ENCODE measurements at regions not wholly inside any gene's neighbourhood (a gene's known extent, or its start where the extent isn't known, plus 50 kb on each side); places are given as distances from the start of the nearest gene placed in this dataset.
A peak's percentile ranks its signal among the peaks of the same experiment; 100 is the strongest.
"Not testable (repeated sequence)": the region's sequence is repeated elsewhere in the genome, so short reads cannot be mapped to it uniquely, and the experiment has no call there.

DNA sequence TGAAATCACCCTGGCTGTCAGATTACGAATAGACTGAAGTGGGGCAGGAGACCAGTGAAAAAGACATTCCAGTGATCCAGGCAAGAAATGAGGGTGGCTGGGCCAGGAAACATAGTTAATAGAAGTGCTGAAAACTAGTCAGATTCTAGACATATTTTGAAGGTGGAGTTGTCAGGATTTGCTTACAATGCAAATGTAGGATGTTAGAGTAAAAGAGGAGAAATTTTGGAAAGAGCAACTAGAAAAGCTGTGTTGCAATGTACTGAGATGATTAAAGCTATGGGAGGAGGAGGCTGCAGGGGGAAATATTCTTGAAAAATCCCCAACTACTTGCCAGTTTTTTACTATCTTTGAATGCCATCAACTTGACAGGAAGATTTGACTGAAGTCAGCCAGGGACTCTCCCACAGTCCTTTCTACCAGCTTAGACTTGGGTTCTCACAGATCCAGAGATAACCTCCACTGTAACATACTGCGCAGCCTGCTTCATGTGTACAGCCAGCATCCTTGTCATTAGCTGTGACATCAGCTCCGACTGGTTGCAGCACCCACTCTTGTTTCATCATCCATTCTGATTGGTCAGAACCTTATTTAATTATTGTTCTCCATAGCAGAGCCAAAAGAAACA, 109.7 kb downstream of the TSEN15 start:
- peak in 5 of 8 experiments; percentile 26 to 77 (median 56) for ATAC-seq (replicated peaks in 6 of 8)
- in situ Hi-C loops (cut with MboI; ENCODE audit: low pct_unique_long_range_greater_than_20kb in 2 of 9, low sequenced_read_pairs in 9 of 9, unreplicated experiment in 9 of 9) = no loop called here
- H3K27ac ChIP-seq = no peak overlapping the region
- 4 to 100% (median 85%) methylated on average over 1 to 3 of the region's 3 CpGs for WGBS, 10 experiments
- no peak overlapping the region for H3K4me3 ChIP-seq
- peaks cover 3 to 4% of the 10 kb centered on the region in 2 donors for H3K4me1 ChIP-seq (replicated peaks in 1 of 2)

DNA sequence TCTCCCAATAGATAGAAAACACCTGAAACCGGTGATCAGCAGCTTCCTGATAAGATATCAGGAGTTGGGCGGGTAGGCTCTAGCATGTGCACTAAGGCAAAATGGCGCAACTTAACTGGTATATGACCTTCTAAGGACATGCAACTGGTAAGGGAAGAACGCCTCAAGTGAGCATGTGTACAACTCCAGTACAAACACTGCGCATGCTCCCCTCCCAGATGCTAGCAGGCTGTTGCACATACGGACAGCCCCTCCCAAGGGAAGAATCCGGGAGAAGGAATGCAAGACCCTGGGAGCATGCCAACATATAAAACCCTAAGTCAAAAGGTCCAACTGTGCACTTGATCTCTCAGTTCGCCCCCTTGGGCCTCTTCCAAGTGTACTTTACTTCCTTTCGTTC, 110.8 kb downstream of the TSEN15 start:
- Histone ChIP-seq H3K4me3 (no peak overlapping the region), H3K27ac (no peak overlapping the region), H3K4me1 (replicated peaks in 1 of 2) (peaks cover 3 to 4% of the 10 kb centered on the region in 2 donors)
- in situ Hi-C loops (cut with MboI; ENCODE audit: low pct_unique_long_range_greater_than_20kb in 2 of 9, low sequenced_read_pairs in 9 of 9, unreplicated experiment in 9 of 9) = no loop called here
- peak in 1 of 8 experiments; percentile 18 for ATAC-seq (replicated peaks in 6 of 8)
- WGBS, 10 experiments = 36 to 96% (median 90%) methylated on average over 2 to 9 of the region's 9 CpGs

DNA sequence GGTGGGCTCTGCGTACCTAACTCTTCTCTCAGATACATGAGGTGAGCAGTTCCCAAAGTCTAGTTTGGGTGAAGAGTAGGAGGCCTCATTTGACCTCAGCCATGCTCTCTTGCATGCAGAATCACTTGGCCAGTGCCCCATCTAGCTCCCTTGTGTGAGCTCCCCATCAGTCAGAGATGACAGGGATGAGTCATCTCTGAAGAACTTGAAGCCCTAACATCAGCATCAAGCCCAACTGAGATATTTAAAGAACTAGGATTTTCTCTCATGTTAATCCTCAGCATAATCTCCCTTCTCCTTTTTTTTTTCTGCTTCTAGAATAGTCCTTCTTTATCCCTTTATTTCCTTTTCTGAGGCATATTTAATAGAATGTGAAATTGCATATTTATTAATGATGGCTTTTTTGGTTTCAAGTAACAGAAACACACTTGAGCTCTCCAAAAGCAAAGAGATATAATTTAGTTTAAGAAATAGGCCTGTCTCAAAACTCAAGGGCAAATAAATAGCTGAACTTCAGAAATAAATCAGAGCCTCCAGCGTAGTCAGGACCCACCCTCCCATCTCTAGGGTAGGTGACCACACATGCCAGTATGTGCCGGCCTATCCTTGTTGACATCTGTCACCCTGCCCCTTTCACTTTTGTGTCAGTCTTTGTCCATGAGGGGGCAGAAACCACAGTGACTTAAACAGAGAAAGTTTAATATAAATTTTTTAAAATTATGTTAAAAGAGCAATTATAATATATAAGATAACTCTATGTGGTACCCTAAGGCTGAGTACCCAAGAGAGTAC, 112.3 kb downstream of the TSEN15 start:
- ATAC-seq (replicated peaks in 6 of 8) = peak; percentile 24 to 99 (median 88)
- H3K4me1 ChIP-seq (replicated peaks in 1 of 2) = peaks cover 3 to 4% of the 10 kb centered on the region in 2 donors
- H3K4me3 ChIP-seq = no peak overlapping the region
- WGBS, 10 experiments = 53 to 100% (median 89%) methylated on average over 1 to 3 of the region's 3 CpGs; no CpG with 5 or more reads in 1 of the 10 experiments
- H3K27ac ChIP-seq = no peak overlapping the region
- in situ Hi-C loops (cut with MboI; ENCODE audit: low pct_unique_long_range_greater_than_20kb in 2 of 9, low sequenced_read_pairs in 9 of 9, unreplicated experiment in 9 of 9) = no loop called here

DNA sequence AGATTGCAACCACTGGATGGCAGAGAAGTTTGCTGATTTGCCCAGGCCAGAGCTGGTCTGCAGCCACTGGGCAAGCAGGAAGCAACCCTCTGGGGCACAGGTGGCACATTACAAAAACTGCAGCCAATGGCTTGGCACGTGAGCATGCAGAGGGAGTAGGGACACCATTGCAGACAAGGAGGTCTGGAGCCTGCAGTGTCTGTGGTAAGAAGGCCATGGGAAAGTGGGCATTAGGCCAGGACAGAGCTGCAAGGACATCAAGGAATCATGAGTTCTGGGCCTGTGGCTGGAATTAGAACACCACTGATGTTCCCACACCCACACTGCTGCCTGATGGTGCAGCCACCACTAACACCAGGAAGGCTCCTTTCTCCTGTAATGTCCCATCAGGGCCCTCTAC, 113.0 kb downstream of the TSEN15 start:
- in situ Hi-C loops (cut with MboI; ENCODE audit: low pct_unique_long_range_greater_than_20kb in 2 of 9, low sequenced_read_pairs in 9 of 9, unreplicated experiment in 9 of 9) = no loop called here
- ATAC-seq (replicated peaks in 6 of 8) = no peak

DNA sequence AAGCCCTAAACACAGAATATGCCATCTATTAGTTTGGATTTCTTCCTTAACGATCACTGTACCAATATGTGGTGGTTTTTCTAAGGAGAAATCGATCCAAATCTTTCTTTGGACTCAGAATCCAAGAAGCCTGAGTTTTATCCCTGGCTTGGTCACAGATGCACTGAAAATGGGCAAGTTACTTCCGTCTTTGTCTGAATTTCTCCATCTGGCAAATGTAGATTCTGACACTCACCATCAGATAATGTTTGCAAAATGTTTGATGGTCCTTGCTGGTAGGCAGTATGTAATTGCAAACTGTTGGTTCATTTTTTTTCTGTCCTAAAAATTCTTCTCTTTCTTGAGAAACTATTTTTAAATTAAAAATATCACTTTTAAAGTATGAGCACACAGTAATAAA, 115.0 kb downstream of the TSEN15 start:
- Histone ChIP-seq H3K4me1 (replicated peaks in 1 of 2) (peaks cover 3 to 4% of the 10 kb centered on the region in 2 donors), H3K4me3 (no peak overlapping the region), H3K27ac (no peak overlapping the region)
- in situ Hi-C loops (cut with MboI; ENCODE audit: low pct_unique_long_range_greater_than_20kb in 2 of 9, low sequenced_read_pairs in 9 of 9, unreplicated experiment in 9 of 9) = no loop called here
- no peak for ATAC-seq (replicated peaks in 6 of 8)
- 13 to 90% (median 72%) methylated on average over 1 to 3 of the region's 3 CpGs for WGBS, 10 experiments

More for the DNA sequence above, 113.0 kb downstream of the TSEN15 start:
- no peak overlapping the region for H3K27ac ChIP-seq
- WGBS, 10 experiments = 60 to 100% (median 88%) methylated on average over 1 of the region's 1 CpG; no CpG with 5 or more reads in 4 of the 10 experiments
- H3K4me1 ChIP-seq (replicated peaks in 1 of 2) = peaks cover 3 to 4% of the 10 kb centered on the region in 2 donors
- H3K4me3 ChIP-seq = no peak overlapping the region

DNA sequence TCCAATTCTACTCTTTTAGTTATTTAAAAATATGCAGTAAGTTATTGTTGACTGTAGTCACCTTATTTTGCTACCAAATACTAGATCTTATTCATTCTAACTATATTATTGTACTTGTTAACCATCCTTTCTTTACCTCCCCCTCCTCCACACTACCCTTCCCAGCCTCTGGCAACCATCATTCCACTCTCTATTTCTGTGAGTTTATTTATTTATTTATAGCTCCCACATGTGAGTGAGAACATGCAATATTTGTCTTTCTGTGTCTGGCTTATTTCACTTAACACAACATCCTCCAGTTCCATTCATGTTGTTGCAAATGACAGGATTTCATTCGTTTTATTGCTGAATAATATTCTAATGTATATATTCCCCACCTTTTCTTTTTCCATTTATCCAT, 115.8 kb downstream of the TSEN15 start:
- in situ Hi-C loops (cut with MboI; ENCODE audit: low pct_unique_long_range_greater_than_20kb in 2 of 9, low sequenced_read_pairs in 9 of 9, unreplicated experiment in 9 of 9) = no loop called here
- WGBS, 10 experiments = 0 to 73% (median 55%) methylated on average over 1 of the region's 1 CpG
- no peak for ATAC-seq (replicated peaks in 6 of 8)

DNA sequence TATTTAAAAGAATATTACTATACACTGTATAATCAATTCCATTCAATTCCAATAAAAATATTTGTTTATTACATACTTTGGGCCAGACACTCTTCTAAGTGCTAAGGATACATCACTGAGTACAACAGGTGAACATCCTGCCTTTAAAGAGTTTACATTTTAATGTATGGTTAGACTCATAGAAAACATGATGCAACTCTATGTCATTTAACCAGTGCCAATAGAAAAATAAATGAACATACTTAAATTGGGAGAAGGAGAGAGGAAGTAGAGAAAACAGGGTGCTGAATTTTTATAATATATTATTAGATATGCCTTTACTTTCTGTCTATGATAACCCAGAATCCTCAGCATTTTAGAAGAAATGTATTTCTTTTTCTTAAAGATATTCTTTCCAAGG, 119.2 kb downstream of the TSEN15 start:
- in situ Hi-C loops (cut with MboI; ENCODE audit: low pct_unique_long_range_greater_than_20kb in 2 of 9, low sequenced_read_pairs in 9 of 9, unreplicated experiment in 9 of 9) = no loop called here
- no peak for ATAC-seq (replicated peaks in 6 of 8)

More for the DNA sequence above, 115.8 kb downstream of the TSEN15 start:
- Histone ChIP-seq H3K4me3 (no peak overlapping the region), H3K4me1 (replicated peaks in 1 of 2) (peaks cover 3 to 4% of the 10 kb centered on the region in 2 donors), H3K27ac (no peak overlapping the region)

DNA sequence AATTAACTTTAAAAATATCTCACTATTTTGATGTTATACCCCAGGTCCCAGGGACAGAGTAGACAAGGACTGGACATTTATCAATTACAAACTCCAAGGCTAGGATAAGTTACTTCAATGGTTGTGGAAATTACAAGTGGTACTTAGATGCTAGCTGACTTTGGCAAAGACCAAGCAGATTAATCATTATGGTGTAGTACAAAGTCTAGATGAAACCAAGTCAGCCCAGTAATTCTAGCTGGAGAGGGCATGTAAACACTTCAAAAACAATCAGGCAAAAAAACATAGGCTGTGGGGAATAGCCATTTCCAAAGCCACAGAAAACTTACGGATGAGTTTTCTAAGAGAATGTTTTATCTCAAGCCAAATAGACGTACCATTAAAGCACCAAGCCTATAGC, 124.5 kb downstream of the TSEN15 start:
- H3K4me1 ChIP-seq (replicated peaks in 1 of 2) = no peaks in the 10 kb centered on the region
- no peak overlapping the region for H3K27ac ChIP-seq
- H3K4me3 ChIP-seq = no peak overlapping the region
- in situ Hi-C loops (cut with MboI; ENCODE audit: low pct_unique_long_range_greater_than_20kb in 2 of 9, low sequenced_read_pairs in 9 of 9, unreplicated experiment in 9 of 9) = no loop called here
- 70 to 100% (median 94%) methylated on average over 1 to 2 of the region's 2 CpGs; no CpG with 5 or more reads in 3 of the 10 experiments for WGBS, 10 experiments
- ATAC-seq (replicated peaks in 6 of 8) = no peak

More for the DNA sequence above, 119.2 kb downstream of the TSEN15 start:
- Histone ChIP-seq H3K4me3 (no peak overlapping the region), H3K27ac (no peak overlapping the region), H3K4me1 (replicated peaks in 1 of 2) (no peaks in the 10 kb centered on the region)

DNA sequence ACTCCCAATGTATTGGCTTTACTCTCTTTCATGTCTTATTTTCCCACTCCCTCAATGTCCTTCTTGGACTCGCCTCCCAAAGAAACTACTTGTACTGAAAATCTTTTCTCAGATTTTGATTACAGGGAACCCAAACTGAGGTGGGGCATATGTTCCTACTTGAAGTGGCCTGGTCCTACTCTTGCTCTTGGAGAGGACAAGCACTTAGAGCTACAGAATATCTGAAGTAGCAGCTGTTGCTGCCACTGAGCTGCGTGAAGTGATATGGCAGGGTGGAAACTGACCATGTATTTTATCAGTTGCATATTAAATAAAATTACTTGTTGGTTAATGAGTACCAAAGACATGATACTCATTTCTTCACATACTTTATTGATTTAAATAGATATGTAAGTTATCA, 129.5 kb downstream of the TSEN15 start:
- no peaks in the 10 kb centered on the region for H3K4me1 ChIP-seq (replicated peaks in 1 of 2)
- no peak for ATAC-seq (replicated peaks in 6 of 8)
- H3K4me3 ChIP-seq = no peak overlapping the region
- H3K27ac ChIP-seq = no peak overlapping the region
- 82 to 100% (median 98%) methylated on average over 1 to 2 of the region's 2 CpGs for WGBS, 10 experiments
- in situ Hi-C loops (cut with MboI; ENCODE audit: low pct_unique_long_range_greater_than_20kb in 2 of 9, low sequenced_read_pairs in 9 of 9, unreplicated experiment in 9 of 9) = no loop called here

DNA sequence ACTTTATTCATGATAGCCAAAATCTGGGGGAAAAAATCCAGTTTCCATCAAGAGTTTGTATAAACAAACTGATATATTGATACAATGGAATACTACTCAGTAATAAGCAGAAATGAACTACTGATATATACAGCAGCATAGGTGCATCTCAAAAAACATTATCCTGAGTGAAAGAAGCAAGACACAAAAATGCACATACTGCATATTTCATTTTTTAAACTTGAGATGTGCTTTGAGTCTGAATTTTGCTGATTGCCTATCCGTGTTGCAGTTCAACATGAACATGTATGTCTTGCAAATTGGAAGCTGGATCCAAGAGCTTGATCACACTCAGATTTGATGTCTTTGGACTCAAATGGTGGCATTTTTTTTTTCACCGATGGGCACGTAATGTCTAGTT, 132.4 kb downstream of the TSEN15 start:
- 66 to 100% (median 82%) methylated on average over 2 to 3 of the region's 3 CpGs for WGBS, 10 experiments
- Histone ChIP-seq H3K27ac (no peak overlapping the region), H3K4me3 (no peak overlapping the region), H3K4me1 (replicated peaks in 1 of 2) (no peaks in the 10 kb centered on the region)
- in situ Hi-C loops (cut with MboI; ENCODE audit: low pct_unique_long_range_greater_than_20kb in 2 of 9, low sequenced_read_pairs in 9 of 9, unreplicated experiment in 9 of 9) = no loop called here
- no peak for ATAC-seq (replicated peaks in 6 of 8)

DNA sequence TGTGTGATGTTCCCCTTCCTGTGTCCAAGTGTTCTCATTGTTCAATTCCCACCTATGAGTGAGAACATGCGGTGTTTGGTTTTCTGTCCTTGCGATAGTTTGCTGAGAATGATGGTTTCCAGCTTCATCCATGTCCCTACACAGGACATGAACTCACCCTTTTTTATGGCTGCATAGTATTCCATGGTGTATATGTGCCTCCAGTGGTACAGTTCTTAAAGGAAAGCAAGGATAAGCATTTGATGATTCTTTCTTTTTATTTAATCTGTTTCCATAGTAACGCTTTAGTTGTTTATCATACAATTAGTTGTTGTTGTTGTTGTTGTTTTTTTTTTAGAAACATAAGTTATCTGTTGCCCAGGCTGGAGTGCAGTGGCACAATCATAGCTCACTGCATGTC, 133.1 kb downstream of the TSEN15 start:
- in situ Hi-C loops (cut with MboI; ENCODE audit: low pct_unique_long_range_greater_than_20kb in 2 of 9, low sequenced_read_pairs in 9 of 9, unreplicated experiment in 9 of 9); ATAC-seq (replicated peaks in 6 of 8); H3K4me1 ChIP-seq (replicated peaks in 1 of 2); H3K4me3 ChIP-seq; H3K27ac ChIP-seq: not testable (repeated sequence)
- 83 to 100% (median 100%) methylated on average over 1 of the region's 3 CpGs; no CpG with 5 or more reads in 5 of the 10 experiments for WGBS, 10 experiments

DNA sequence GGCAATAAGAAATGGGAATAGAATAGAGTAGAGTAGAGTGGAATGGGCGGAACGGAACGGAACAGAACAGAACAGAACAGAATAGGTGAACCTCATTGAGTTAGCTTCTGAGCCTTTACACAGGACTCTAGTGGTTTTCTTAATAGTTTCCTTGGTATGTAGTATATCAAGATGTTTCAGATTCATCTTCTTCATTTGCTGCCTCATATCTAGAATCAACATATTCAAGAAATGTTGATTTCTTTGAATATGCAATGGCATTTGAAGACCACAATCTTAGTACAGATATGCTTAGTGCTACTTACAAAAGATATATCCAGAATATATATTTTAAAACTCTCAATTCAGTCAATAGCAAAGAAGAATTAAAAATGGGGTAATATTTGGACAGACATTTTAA, 133.8 kb downstream of the TSEN15 start:
- peaks cover 0 to under 1% of the 10 kb centered on the region in 2 donors for H3K4me1 ChIP-seq (replicated peaks in 1 of 2)
- in situ Hi-C loops (cut with MboI; ENCODE audit: low pct_unique_long_range_greater_than_20kb in 2 of 9, low sequenced_read_pairs in 9 of 9, unreplicated experiment in 9 of 9) = no loop called here
- WGBS, 10 experiments = 59 to 100% (median 78%) methylated on average over 1 to 3 of the region's 3 CpGs; no CpG with 5 or more reads in 2 of the 10 experiments
- no peak overlapping the region for H3K27ac ChIP-seq
- no peak overlapping the region for H3K4me3 ChIP-seq
- peak in 3 of 8 experiments; percentile 26 to 66 (median 45) for ATAC-seq (replicated peaks in 6 of 8)

DNA sequence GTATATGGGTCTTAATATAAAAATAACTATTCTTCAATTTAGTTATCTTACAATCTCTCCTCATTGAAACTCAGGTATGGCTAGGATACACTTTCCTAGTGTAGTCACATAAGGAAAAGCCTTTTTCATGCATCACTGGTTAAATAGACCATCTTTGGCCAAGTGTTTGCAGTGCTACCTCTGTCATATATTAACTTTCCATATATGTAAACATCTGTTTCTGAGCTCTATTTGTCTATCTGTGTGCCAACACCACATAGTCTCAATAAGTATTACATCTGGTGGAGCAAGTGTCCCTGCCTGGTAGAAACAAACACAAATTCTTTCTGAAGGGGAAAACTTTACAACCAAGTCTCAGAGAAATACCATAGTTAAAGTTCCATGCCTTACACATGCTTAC, 134.6 kb downstream of the TSEN15 start:
- peaks cover 4 to 7% of the 10 kb centered on the region in 2 donors for H3K4me1 ChIP-seq (replicated peaks in 1 of 2)
- ATAC-seq (replicated peaks in 6 of 8) = no peak
- in situ Hi-C loops (cut with MboI; ENCODE audit: low pct_unique_long_range_greater_than_20kb in 2 of 9, low sequenced_read_pairs in 9 of 9, unreplicated experiment in 9 of 9) = no loop called here
- H3K4me3 ChIP-seq = no peak overlapping the region
- H3K27ac ChIP-seq = no peak overlapping the region
